Neural progenitor cell (in vitro differentiated cells): ENCODE measurements at regions not wholly inside any gene's neighbourhood (a gene's known extent, or its start where the extent isn't known, plus 50 kb on each side); places are given as distances from the start of the nearest gene placed in this dataset.

Experiments
- DNase-seq: peaks from one replicate; pipeline ENCODE4 v3.0.0-alpha.2; 2016; ENCODE audit warnings: low spot score
- H2AFZ ChIP-seq: fragments of 200-600 bp; sonication (generic); replicated peaks from 2 replicates; pipeline ENCODE4 v1.6.1; 2016; ENCODE audit warnings: antibody characterized with exemption
- H3F3A ChIP-seq: fragments of 200-600 bp; sonication (generic); 2 replicates; pipeline ENCODE4 v1.6.1; 2016; ENCODE audit warnings: antibody characterized with exemption, low read depth
- H3K27ac ChIP-seq: fragments of 200-600 bp; sonication (generic); 2 replicates; pipeline ENCODE4 v1.5.1; 2016; ENCODE audit warnings: mild to moderate bottlenecking
- H3K27me3 ChIP-seq: fragments of 200-600 bp; sonication (generic); 2 replicates; pipeline ENCODE4 v1.6.1; 2016; ENCODE audit warnings: mild to moderate bottlenecking, moderate library complexity
- H3K36me3 ChIP-seq: fragments of 200-600 bp; sonication (generic); 2 replicates; pipeline ENCODE4 v1.5.1; 2016
- H3K4me1 ChIP-seq: fragments of 200-600 bp; sonication (generic); 2 replicates; pipeline ENCODE4 v1.6.1; 2016; ENCODE audit warnings: mixed run types
- H3K4me2 ChIP-seq: fragments of 200-600 bp; sonication (generic); 2 replicates; pipeline ENCODE4 v1.6.1; 2016
- H3K4me3 ChIP-seq: fragments of 200-600 bp; sonication (generic); 2 replicates; pipeline ENCODE4 v1.5.1; 2016
- H3K79me2 ChIP-seq: fragments of 200-600 bp; sonication (generic); 2 replicates; pipeline ENCODE4 v1.6.1; 2016; ENCODE audit warnings: low read depth
- H3K9ac ChIP-seq: fragments of 200-600 bp; sonication (generic); 2 replicates; pipeline ENCODE4 v1.6.1; 2016
- H3K9me3 ChIP-seq: fragments of 200-600 bp; sonication (generic); 2 replicates; pipeline ENCODE4 v1.5.1; 2016; ENCODE audit warnings: low read depth
- H4K20me1 ChIP-seq: fragments of 200-600 bp; sonication (generic); 2 replicates; pipeline ENCODE4 v1.6.1; 2016; ENCODE audit warnings: low read depth
- H3K27ac Mint-ChIP-seq: 3 replicates; pipeline ENCODE4 v1.8.0; 2021; ENCODE audit warnings: mixed read lengths
- H3K27me3 Mint-ChIP-seq: 2 replicates; pipeline ENCODE4 v1.8.0; 2022; ENCODE audit warnings: low read depth, mild to moderate bottlenecking, inconsistent platforms, moderate library complexity, mixed read lengths; ENCODE audit not compliant: insufficient read depth
- H3K36me3 Mint-ChIP-seq: 3 replicates; pipeline ENCODE4 v1.8.0; 2021; ENCODE audit warnings: mixed read lengths
- H3K4me1 Mint-ChIP-seq: 3 replicates; pipeline ENCODE4 v1.8.0; 2021; ENCODE audit warnings: mixed read lengths
- H3K4me3 Mint-ChIP-seq: 3 replicates; pipeline ENCODE4 v1.8.0; 2021; ENCODE audit warnings: mild to moderate bottlenecking, moderate library complexity, mixed read lengths
- H3K9me3 Mint-ChIP-seq: 3 replicates; pipeline ENCODE4 v1.8.0; 2020; ENCODE audit warnings: mixed read lengths
- EZH2 ChIP-seq: fragments of 200-600 bp; sonication (generic); IDR thresholded peaks from 2 replicates; pipeline ENCODE4 v1.6.1; 2017; ENCODE audit warnings: antibody characterized with exemption, mild to moderate bottlenecking, moderate library complexity
- EZH2phosphoT487 ChIP-seq: fragments of 200-600 bp; sonication (generic); IDR thresholded peaks from 2 replicates; pipeline ENCODE4 v1.6.1; 2017; ENCODE audit warnings: antibody characterized with exemption
- TF ChIP-seq, protein P1 (sequence below): fragments of 200-600 bp; sonication (generic); IDR thresholded peaks from 2 replicates; pipeline ENCODE4 v1.5.1; 2017; ENCODE audit warnings: antibody characterized with exemption, mild to moderate bottlenecking

DNA sequence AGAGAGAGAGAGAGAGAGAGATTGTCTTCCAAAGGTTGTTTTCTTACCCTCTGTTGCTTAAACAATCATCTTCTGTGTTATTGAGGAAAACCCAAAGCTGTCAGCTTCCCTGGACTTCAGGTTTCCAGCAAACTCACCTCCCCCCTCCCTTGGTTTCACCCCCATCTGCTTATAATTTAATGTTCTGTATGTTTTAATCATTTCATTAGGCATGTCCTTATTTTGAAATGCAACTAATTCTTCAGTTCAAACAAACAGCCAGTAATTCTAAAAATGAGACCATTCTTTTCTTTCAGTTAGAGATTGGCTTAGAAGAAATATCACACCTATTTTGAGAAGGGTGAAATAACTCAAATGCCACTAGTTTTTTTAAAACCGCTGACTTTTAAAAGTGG lies 102.9 kb downstream of the FAM204A start:
- H3K27me3 ChIP-seq: peaks cover 17% of the 10 kb centered on the region
- DNase-seq: no peak
- H3K36me3 Mint-ChIP-seq: no peaks in the 10 kb centered on the region
- no peak overlapping the region for H3K27ac ChIP-seq
- no peaks in the 10 kb centered on the region for H3K9me3 ChIP-seq
- no peaks in the 10 kb centered on the region for H4K20me1 ChIP-seq
- H3K9ac ChIP-seq: no peak overlapping the region
- TF ChIP-seq EZH2phosphoT487 (no peak), EZH2 (no peak)
- TF ChIP-seq, protein P1, sequence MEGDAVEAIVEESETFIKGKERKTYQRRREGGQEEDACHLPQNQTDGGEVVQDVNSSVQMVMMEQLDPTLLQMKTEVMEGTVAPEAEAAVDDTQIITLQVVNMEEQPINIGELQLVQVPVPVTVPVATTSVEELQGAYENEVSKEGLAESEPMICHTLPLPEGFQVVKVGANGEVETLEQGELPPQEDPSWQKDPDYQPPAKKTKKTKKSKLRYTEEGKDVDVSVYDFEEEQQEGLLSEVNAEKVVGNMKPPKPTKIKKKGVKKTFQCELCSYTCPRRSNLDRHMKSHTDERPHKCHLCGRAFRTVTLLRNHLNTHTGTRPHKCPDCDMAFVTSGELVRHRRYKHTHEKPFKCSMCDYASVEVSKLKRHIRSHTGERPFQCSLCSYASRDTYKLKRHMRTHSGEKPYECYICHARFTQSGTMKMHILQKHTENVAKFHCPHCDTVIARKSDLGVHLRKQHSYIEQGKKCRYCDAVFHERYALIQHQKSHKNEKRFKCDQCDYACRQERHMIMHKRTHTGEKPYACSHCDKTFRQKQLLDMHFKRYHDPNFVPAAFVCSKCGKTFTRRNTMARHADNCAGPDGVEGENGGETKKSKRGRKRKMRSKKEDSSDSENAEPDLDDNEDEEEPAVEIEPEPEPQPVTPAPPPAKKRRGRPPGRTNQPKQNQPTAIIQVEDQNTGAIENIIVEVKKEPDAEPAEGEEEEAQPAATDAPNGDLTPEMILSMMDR: no peak
- H2AFZ ChIP-seq: no peak overlapping the region
- H3K4me1 Mint-ChIP-seq: peaks cover 33% of the 10 kb centered on the region
- peaks cover 8% of the 10 kb centered on the region for H3F3A ChIP-seq
- no peak overlapping the region for H3K4me3 ChIP-seq
- peaks cover 13% of the 10 kb centered on the region for H3K27me3 Mint-ChIP-seq
- no peak overlapping the region for H3K4me3 Mint-ChIP-seq
- no peak overlapping the region for H3K27ac Mint-ChIP-seq
- H3K4me1 ChIP-seq: peaks cover 49% of the 10 kb centered on the region
- no peak overlapping the region for H3K4me2 ChIP-seq
- peaks cover 4% of the 10 kb centered on the region for H3K9me3 Mint-ChIP-seq
- H3K36me3 ChIP-seq: no peaks in the 10 kb centered on the region
- no peaks in the 10 kb centered on the region for H3K79me2 ChIP-seq

DNA sequence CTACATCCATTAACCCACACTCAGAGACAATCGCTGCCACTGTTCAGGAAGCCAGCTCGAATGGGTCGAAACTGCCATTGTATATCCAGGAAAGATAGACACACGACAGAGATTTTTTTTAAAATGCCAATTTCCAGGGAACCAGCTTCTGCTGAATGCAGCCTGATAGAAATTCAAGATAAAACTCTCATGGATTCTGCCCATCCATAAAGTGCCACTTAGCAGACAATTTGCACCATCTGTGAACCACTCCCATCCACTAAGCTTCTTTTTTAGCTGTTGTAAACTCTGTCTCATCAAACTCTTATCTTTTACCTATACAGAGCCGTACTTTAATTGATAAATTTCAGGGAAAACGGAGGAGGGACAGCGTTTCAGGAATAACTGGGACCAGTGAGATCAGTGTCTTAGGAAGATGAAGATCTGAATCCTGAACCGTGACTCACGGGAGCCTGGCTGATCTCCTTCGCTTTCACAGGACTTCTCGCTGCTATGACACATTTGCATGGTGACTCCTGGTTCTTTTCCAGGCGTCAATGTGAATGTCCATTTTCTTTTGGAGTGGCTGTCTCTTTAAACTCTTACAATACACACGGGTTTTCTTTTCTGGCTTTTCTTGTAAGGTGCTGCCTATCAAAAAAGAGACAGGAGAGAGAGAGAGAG lies 103.4 kb downstream of the FAM204A start:
- Mint-ChIP-seq H3K36me3 (no peaks in the 10 kb centered on the region), H3K4me1 (peaks cover 29% of the 10 kb centered on the region), H3K4me3 (no peak overlapping the region), H3K27ac (no peak overlapping the region), H3K27me3 (peaks cover 13% of the 10 kb centered on the region), H3K9me3 (peaks cover 4% of the 10 kb centered on the region)
- no peak for TF ChIP-seq EZH2phosphoT487
- no peak for TF ChIP-seq EZH2
- TF ChIP-seq, protein P1: no peak
- H3K79me2 ChIP-seq: no peaks in the 10 kb centered on the region
- peak overlapping the region; percentile 58 for H2AFZ ChIP-seq
- no peak overlapping the region for H3K27ac ChIP-seq
- H3K4me2 ChIP-seq: no peak overlapping the region
- DNase-seq: no peak
- no peak overlapping the region for H3K9ac ChIP-seq
- H4K20me1 ChIP-seq: no peaks in the 10 kb centered on the region
- H3K9me3 ChIP-seq: no peaks in the 10 kb centered on the region
- no peak overlapping the region for H3K4me3 ChIP-seq
- H3K4me1 ChIP-seq: peaks cover 44% of the 10 kb centered on the region
- peaks cover 8% of the 10 kb centered on the region for H3F3A ChIP-seq
- no peaks in the 10 kb centered on the region for H3K36me3 ChIP-seq
- peaks cover 17% of the 10 kb centered on the region for H3K27me3 ChIP-seq

DNA sequence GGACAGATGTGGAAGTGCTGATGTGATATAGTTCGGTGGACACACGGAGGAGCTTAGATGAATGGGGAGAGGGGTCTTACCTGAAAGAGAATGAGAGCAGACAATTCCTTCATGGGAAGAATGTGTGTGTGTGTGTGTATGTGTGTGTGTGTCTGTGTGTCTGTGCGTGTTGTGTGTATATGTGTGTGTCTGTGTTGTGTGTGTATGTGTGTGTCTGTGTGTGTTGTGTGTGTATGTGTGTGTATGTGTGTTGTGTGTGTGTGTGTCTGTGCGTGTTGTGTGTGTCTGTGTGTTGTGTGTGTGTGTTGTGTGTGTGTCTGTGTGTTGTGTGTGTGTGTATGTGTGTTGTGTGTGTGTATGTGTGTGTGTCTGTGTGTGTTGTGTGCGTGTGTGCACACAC lies 104.2 kb downstream of the FAM204A start:
- H3K27me3 ChIP-seq: peaks cover 16% of the 10 kb centered on the region
- no peaks in the 10 kb centered on the region for H3K9me3 ChIP-seq
- no peak overlapping the region for H3K27ac ChIP-seq
- no peak overlapping the region for H3K4me3 ChIP-seq
- no peaks in the 10 kb centered on the region for H4K20me1 ChIP-seq
- peaks cover 36% of the 10 kb centered on the region for H3K4me1 ChIP-seq
- no peak overlapping the region for H3K9ac ChIP-seq
- Mint-ChIP-seq H3K27me3 (peaks cover 13% of the 10 kb centered on the region), H3K36me3 (no peaks in the 10 kb centered on the region), H3K4me1 (peaks cover 21% of the 10 kb centered on the region), H3K4me3 (peak overlapping the region; percentile 3), H3K9me3 (peaks cover 6% of the 10 kb centered on the region), H3K27ac (no peak overlapping the region)
- DNase-seq: no peak
- H3K4me2 ChIP-seq: no peak overlapping the region
- peaks cover 8% of the 10 kb centered on the region for H3F3A ChIP-seq
- no peak overlapping the region for H2AFZ ChIP-seq
- no peaks in the 10 kb centered on the region for H3K79me2 ChIP-seq
- no peaks in the 10 kb centered on the region for H3K36me3 ChIP-seq
- TF ChIP-seq EZH2 (no peak), EZH2phosphoT487 (no peak)
- TF ChIP-seq, protein P1: no peak
